Right lobe of liver (tissue), 6 donors: ENCODE measurements at regions not wholly inside any gene's neighbourhood (a gene's known extent, or its start where the extent isn't known, plus 50 kb on each side); places are given as distances from the start of the nearest gene placed in this dataset.

Experiments
- ATAC-seq, 4 donors: fragments of 200-7000 bp; cut with Tn5 transposase; one replicate each; pipeline ENCODE4 v1.9.1; 2020; ENCODE audit warnings: mild to moderate bottlenecking in 4 of 4, moderate library complexity in 4 of 4
- DNase-seq, 3 donors: peaks; one replicate each; pipeline ENCODE4 v3.0.0-alpha.2; 2020
- H3K27ac ChIP-seq, 3 donors: fragments of 200-600 bp; one replicate each; pipeline ENCODE4 v1.8.0; 2022
- H3K27me3 ChIP-seq, 2 donors: fragments of 200-600 bp; one replicate each; pipeline ENCODE4 v1.8.0; 2022
- H3K36me3 ChIP-seq, 4 donors: fragments of 200-600 bp; sonication (generic) in 1 of 4; one replicate each; pipeline versions ENCODE4 v1.5.1 to v1.8.0; 2017 to 2022; ENCODE audit warnings: control low read depth in 1 of 4
- H3K4me1 ChIP-seq, 4 donors: fragments of 200-600 bp; sonication (generic) in 1 of 4; one replicate each; pipeline versions ENCODE4 v1.5.1 to v1.8.0; 2017 to 2022; ENCODE audit warnings: control low read depth in 1 of 4
- H3K4me3 ChIP-seq, 3 donors: fragments of 200-600 bp; one replicate each; pipeline ENCODE4 v1.8.0; 2022
- H3K9me3 ChIP-seq, 4 donors: fragments of 200-600 bp; sonication (generic) in 1 of 4; one replicate each; pipeline versions ENCODE4 v1.5.1 to v1.8.0; 2017 to 2022; ENCODE audit warnings: control low read depth in 1 of 4
- CTCF ChIP-seq, 4 donors: fragments of 200-600 bp in 3 of 4; fragments of 450-650 bp in 1 of 4; IDR thresholded peaks; one replicate each; pipeline versions ENCODE4 v1.5.1 to v1.8.0; 2016 to 2022; ENCODE audit warnings: antibody characterized with exemption in 4 of 4, mild to moderate bottlenecking in 2 of 4
- POLR2A ChIP-seq: fragments of 450-650 bp; IDR thresholded peaks from one replicate; pipeline ENCODE4 v1.6.1; 2017; ENCODE audit warnings: antibody characterized with exemption, mild to moderate bottlenecking
- WGBS: methylation state at CpG from one replicate; pipeline ENCODE4 v1.1.6; 2018; ENCODE audit warnings: low coverage, low lambda C conversion rate; ENCODE audit not compliant: insufficient coverage; ENCODE audit errors: missing lambda C conversion rate; 5-methylcytosine and 5-hydroxymethylcytosine counted together
- intact Hi-C, 2 donors: fragments of 100-400 bp; cut with DNase I; formaldehyde crosslinking; loops; one replicate each; pipeline versions ENCODE4 v1.11.2 to v1.14.1; 2022
- donor health status: DM: no; HTN: yes; CAD: no.
- donor health status: DM: no; HTN: no; CAD: no.
- donor health status: DM: no; HTN: no; CAD: no.
- donor health status: DM: no; HTN: yes; CAD: no.
- donor health status: DM: no; HTN: yes; CAD: no.

DNA sequence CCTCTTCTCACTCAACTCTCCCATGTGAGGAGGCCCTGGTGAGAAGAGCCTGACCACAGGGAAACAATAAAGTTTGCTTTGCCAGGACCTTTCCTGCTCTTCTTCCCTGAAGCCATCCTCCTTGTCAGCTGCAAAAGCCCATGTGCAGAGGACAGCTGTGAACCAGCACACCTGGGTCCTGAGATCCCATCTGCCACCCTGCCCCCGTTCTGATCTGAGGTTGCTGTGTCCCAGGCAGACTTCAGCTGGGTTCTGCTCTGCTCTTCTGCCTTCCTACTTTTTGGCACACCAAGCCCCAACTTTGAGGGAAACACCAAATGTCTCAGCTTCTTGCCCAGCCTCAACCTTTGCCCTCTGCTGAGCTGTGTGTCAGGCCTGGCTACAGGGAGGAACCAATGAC lies 595.1 kb upstream of the ARPP21 start:
- H3K27ac ChIP-seq, result no peak overlapping the region
- intact Hi-C loops, result no loop called here
- ATAC-seq (no peak), DNase-seq (no peak)
- TF ChIP-seq CTCF (IDR thresholded peaks at IDR 0.05) (no peak), POLR2A (no peak)
- H3K9me3 ChIP-seq, result no peaks in the 10 kb centered on the region
- H3K4me1 ChIP-seq, result peaks cover 0 to 16% (median 0%) of the 10 kb centered on the region in 4 donors
- no peaks in the 10 kb centered on the region for H3K36me3 ChIP-seq
- WGBS, result 80% methylated on average over 1 of the region's 1 CpG
- H3K4me3 ChIP-seq, result no peak overlapping the region
- H3K27me3 ChIP-seq, result no peaks in the 10 kb centered on the region

- Histone ChIP-seq H3K9me3 (no peaks in the 10 kb centered on the region), H3K4me3 (no peak overlapping the region), H3K27me3 (no peaks in the 10 kb centered on the region), H3K4me1 (peaks cover 0 to 16% (median 0%) of the 10 kb centered on the region in 4 donors), H3K27ac (no peak overlapping the region), H3K36me3 (no peaks in the 10 kb centered on the region)
- intact Hi-C loops, result no loop called here
- no peak for DNase-seq
- 94% methylated on average over 2 of the region's 2 CpGs for WGBS
- TF ChIP-seq POLR2A (no peak), CTCF (IDR thresholded peaks at IDR 0.05) (no peak)
- ATAC-seq, result no peak
Measured at GRCh38 chr3:35045118-35045517, 594.2 kb upstream of the ARPP21 start.

DNA sequence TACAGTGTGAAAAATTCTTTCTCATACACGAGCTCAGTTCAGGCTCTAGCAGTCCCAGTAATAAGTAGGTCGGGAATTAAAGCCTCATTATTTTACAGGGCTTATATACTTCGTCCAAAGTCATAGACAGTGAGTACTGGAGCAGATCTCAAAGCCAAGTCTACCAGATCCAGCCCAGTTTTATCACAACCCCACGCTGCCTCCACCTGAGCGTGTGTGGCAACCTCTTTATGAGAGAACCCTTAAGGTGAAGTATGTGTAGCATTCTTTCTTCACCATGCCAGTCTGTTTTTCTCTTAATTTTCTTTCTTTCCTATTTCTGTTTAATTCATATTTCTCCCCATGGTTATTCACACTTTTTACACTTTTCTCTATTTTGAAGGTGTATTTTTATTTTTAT lies 574.6 kb upstream of the ARPP21 start:
- H3K4me1 ChIP-seq, result no peaks in the 10 kb centered on the region
- DNase-seq (no peak), ATAC-seq (no peak)
- TF ChIP-seq POLR2A (no peak), CTCF (IDR thresholded peaks at IDR 0.05) (no peak)
- H3K36me3 ChIP-seq, result no peaks in the 10 kb centered on the region
- H3K27ac ChIP-seq, result no peak overlapping the region
- H3K27me3 ChIP-seq, result no peaks in the 10 kb centered on the region
- 60% methylated on average over 5 of the region's 5 CpGs for WGBS
- H3K4me3 ChIP-seq, result no peak overlapping the region
- H3K9me3 ChIP-seq, result no peaks in the 10 kb centered on the region
- intact Hi-C loops, result no loop called here

- ATAC-seq, result no peak
- Histone ChIP-seq H3K27me3 (no peaks in the 10 kb centered on the region), H3K4me1 (no peaks in the 10 kb centered on the region), H3K36me3 (no peaks in the 10 kb centered on the region), H3K4me3 (no peak overlapping the region), H3K9me3 (no peaks in the 10 kb centered on the region), H3K27ac (no peak overlapping the region)
- no peak for DNase-seq
- 31% methylated on average over 1 of the region's 1 CpG for WGBS
- intact Hi-C loops, result no loop called here
- TF ChIP-seq POLR2A (no peak), CTCF (IDR thresholded peaks at IDR 0.05) (no peak)
Measured at GRCh38 chr3:35065891-35066290, 573.4 kb upstream of the ARPP21 start.

DNA sequence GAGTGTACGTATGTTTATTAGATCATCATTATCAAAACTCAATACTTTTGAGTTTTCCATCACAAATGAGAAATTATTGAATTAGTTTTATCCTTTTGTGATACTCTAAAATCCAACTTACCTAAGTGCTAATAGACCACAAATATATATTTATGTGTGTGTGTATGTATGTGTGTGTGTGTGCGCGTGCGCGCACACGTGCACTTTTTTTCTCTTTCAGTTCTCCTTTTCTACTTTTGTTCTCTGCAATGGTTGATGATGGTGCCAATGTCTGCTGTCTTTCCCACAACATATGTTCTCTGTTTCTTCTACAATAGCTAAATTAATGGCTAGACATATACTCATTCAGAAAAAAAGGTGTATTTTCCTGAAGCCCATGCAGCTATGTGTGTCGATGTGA lies 571.6 kb upstream of the ARPP21 start:
- intact Hi-C loops, result no loop called here
- Histone ChIP-seq H3K36me3 (no peaks in the 10 kb centered on the region), H3K4me3 (no peak overlapping the region), H3K27ac (no peak overlapping the region), H3K27me3 (no peaks in the 10 kb centered on the region), H3K9me3 (no peaks in the 10 kb centered on the region), H3K4me1 (no peaks in the 10 kb centered on the region)
- ATAC-seq (no peak), DNase-seq (no peak)
- TF ChIP-seq CTCF (IDR thresholded peaks at IDR 0.05) (no peak), POLR2A (no peak)
- 90% methylated on average over 7 of the region's 7 CpGs for WGBS
